ENCODE measurements at regions not wholly inside any gene's neighbourhood (a gene's known extent, or its start where the extent isn't known, plus 50 kb on each side); places are given as distances from the start of the nearest gene placed in this dataset.

DNA sequence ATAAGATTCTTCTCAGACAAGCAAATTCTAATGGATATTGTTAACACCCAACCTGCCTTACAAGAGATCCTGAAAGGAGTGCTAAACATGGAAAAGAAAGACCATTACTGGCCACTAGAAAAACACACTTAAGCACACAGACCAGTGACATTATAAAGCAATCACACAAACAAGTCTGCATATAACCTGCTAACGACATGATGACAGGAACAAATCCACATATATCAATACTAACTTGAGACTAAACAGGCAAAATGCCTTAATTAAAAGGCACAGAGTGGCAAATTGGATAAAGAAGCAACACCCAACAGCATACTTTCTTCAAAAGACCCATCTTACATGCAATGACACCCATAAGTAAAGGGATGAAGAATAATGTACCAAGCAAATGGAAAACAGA lies 100.5 kb upstream of the PCDH18 start:
- Histone ChIP-seq H3K4me2 (no peak overlapping the region), H3K27me3 (ENCODE audit: insufficient read depth) (no peaks in the 10 kb centered on the region), H3K27ac (ENCODE audit: low read depth) (no peak overlapping the region), H3K36me3 (ENCODE audit: insufficient read depth) (no peaks in the 10 kb centered on the region), H3K4me3 (no peak overlapping the region), H2AFZ (no peak overlapping the region), H3F3A (replicated peaks; ENCODE audit: low read depth) (no peaks in the 10 kb centered on the region), H4K20me1 (replicated peaks; ENCODE audit: insufficient read depth) (no peaks in the 10 kb centered on the region), H3K9me2 (ENCODE audit: insufficient read depth) (no peaks in the 10 kb centered on the region), H3K79me2 (replicated peaks; ENCODE audit: insufficient read depth) (no peaks in the 10 kb centered on the region), H3K4me1 (ENCODE audit: insufficient read depth) (0 out of 2 replicates have a peak, but pooled peaks cover 7% of the 10 kb centered on the region)
- Mint-ChIP-seq H3K27me3 (ENCODE audit: insufficient read depth, low read depth, poor library complexity) (peaks cover 2% of the 10 kb centered on the region), H3K4me3 (no peak overlapping the region), H3K36me3 (ENCODE audit: low read depth) (no peaks in the 10 kb centered on the region), H3K4me1 (peaks cover 8% of the 10 kb centered on the region; the same call in 2 of the 3 replicates), H3K27ac (no peak overlapping the region), H3K9me3 (no peaks in the 10 kb centered on the region; the same call in 2 of the 3 replicates)
- ATAC-seq (no peak), DNase-seq (ENCODE audit: low spot score) (no peak)
- TF ChIP-seq EZH2 (IDR thresholded peaks at IDR 0.05; ENCODE audit: low read depth, unreplicated experiment) (no peak), ZNF114 (CRISPR knock-in tag; IDR thresholded peaks at IDR 0.05) (no peak), EZH2phosphoT487 (IDR thresholded peaks at IDR 0.05; ENCODE audit: unreplicated experiment) (no peak), JUNB (IDR thresholded peaks at IDR 0.05; ENCODE audit: unreplicated experiment) (no peak)
- TF ChIP-seq, protein P1, sequence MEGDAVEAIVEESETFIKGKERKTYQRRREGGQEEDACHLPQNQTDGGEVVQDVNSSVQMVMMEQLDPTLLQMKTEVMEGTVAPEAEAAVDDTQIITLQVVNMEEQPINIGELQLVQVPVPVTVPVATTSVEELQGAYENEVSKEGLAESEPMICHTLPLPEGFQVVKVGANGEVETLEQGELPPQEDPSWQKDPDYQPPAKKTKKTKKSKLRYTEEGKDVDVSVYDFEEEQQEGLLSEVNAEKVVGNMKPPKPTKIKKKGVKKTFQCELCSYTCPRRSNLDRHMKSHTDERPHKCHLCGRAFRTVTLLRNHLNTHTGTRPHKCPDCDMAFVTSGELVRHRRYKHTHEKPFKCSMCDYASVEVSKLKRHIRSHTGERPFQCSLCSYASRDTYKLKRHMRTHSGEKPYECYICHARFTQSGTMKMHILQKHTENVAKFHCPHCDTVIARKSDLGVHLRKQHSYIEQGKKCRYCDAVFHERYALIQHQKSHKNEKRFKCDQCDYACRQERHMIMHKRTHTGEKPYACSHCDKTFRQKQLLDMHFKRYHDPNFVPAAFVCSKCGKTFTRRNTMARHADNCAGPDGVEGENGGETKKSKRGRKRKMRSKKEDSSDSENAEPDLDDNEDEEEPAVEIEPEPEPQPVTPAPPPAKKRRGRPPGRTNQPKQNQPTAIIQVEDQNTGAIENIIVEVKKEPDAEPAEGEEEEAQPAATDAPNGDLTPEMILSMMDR (conservative IDR thresholded peaks at IDR 0.05; ENCODE audit: low read depth in 2 of 2), result no peak

DNA sequence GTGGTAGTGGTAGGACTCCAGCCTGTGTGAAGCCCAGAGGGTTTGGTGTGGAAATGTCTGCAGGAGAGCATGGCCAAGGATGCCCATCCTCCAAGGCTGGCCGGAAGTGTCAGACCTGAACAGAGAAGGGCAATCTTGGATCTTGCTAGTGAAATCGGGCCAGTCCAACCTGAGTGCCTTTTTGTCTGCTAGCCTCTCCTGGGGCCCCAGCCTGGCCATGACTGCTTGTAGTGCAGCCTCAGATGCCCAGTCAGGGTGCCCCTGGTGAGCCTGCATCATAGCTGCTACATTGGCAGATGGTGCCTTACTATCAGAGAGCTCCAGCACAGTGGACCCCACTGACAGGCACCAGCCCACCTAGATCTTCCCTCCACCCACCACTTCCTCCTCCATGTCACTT lies 99.3 kb upstream of the PCDH18 start:
- Histone ChIP-seq H3K9me2 (ENCODE audit: insufficient read depth) (no peaks in the 10 kb centered on the region), H3K27ac (ENCODE audit: low read depth) (no peak overlapping the region), H3K4me2 (no peak overlapping the region), H3K27me3 (ENCODE audit: insufficient read depth) (no peaks in the 10 kb centered on the region), H3K4me1 (ENCODE audit: insufficient read depth) (0 out of 2 replicates have a peak, but pooled peaks cover 7% of the 10 kb centered on the region), H4K20me1 (replicated peaks; ENCODE audit: insufficient read depth) (no peaks in the 10 kb centered on the region), H3K36me3 (ENCODE audit: insufficient read depth) (no peaks in the 10 kb centered on the region), H3K79me2 (replicated peaks; ENCODE audit: insufficient read depth) (no peaks in the 10 kb centered on the region), H3F3A (replicated peaks; ENCODE audit: low read depth) (no peaks in the 10 kb centered on the region), H2AFZ (no peak overlapping the region), H3K4me3 (no peak overlapping the region)
- no peak overlapping the region for H3K4me3 Mint-ChIP-seq
- peaks cover 2% of the 10 kb centered on the region for H3K27me3 Mint-ChIP-seq (ENCODE audit: insufficient read depth, low read depth, poor library complexity)
- H3K27ac Mint-ChIP-seq, result no peak overlapping the region
- DNase-seq (ENCODE audit: low spot score) (no peak), ATAC-seq (no peak)
- no peaks in the 10 kb centered on the region for H3K9me3 Mint-ChIP-seq
- H3K36me3 Mint-ChIP-seq (ENCODE audit: low read depth), result no peaks in the 10 kb centered on the region
- peaks cover 10% of the 10 kb centered on the region; the same call in 2 of the 3 replicates for H3K4me1 Mint-ChIP-seq
- TF ChIP-seq POLR2AphosphoS5 (IDR thresholded peaks at IDR 0.05; ENCODE audit: low read depth) (no peak), JUNB (IDR thresholded peaks at IDR 0.05; ENCODE audit: unreplicated experiment) (no peak), ZNF331 (CRISPR knock-in tag; IDR thresholded peaks at IDR 0.05; ENCODE audit: low read depth) (no peak), CREB1 (CRISPR knock-in tag; IDR thresholded peaks at IDR 0.05; ENCODE audit: low read depth) (no peak)
- TF ChIP-seq, protein P2, sequence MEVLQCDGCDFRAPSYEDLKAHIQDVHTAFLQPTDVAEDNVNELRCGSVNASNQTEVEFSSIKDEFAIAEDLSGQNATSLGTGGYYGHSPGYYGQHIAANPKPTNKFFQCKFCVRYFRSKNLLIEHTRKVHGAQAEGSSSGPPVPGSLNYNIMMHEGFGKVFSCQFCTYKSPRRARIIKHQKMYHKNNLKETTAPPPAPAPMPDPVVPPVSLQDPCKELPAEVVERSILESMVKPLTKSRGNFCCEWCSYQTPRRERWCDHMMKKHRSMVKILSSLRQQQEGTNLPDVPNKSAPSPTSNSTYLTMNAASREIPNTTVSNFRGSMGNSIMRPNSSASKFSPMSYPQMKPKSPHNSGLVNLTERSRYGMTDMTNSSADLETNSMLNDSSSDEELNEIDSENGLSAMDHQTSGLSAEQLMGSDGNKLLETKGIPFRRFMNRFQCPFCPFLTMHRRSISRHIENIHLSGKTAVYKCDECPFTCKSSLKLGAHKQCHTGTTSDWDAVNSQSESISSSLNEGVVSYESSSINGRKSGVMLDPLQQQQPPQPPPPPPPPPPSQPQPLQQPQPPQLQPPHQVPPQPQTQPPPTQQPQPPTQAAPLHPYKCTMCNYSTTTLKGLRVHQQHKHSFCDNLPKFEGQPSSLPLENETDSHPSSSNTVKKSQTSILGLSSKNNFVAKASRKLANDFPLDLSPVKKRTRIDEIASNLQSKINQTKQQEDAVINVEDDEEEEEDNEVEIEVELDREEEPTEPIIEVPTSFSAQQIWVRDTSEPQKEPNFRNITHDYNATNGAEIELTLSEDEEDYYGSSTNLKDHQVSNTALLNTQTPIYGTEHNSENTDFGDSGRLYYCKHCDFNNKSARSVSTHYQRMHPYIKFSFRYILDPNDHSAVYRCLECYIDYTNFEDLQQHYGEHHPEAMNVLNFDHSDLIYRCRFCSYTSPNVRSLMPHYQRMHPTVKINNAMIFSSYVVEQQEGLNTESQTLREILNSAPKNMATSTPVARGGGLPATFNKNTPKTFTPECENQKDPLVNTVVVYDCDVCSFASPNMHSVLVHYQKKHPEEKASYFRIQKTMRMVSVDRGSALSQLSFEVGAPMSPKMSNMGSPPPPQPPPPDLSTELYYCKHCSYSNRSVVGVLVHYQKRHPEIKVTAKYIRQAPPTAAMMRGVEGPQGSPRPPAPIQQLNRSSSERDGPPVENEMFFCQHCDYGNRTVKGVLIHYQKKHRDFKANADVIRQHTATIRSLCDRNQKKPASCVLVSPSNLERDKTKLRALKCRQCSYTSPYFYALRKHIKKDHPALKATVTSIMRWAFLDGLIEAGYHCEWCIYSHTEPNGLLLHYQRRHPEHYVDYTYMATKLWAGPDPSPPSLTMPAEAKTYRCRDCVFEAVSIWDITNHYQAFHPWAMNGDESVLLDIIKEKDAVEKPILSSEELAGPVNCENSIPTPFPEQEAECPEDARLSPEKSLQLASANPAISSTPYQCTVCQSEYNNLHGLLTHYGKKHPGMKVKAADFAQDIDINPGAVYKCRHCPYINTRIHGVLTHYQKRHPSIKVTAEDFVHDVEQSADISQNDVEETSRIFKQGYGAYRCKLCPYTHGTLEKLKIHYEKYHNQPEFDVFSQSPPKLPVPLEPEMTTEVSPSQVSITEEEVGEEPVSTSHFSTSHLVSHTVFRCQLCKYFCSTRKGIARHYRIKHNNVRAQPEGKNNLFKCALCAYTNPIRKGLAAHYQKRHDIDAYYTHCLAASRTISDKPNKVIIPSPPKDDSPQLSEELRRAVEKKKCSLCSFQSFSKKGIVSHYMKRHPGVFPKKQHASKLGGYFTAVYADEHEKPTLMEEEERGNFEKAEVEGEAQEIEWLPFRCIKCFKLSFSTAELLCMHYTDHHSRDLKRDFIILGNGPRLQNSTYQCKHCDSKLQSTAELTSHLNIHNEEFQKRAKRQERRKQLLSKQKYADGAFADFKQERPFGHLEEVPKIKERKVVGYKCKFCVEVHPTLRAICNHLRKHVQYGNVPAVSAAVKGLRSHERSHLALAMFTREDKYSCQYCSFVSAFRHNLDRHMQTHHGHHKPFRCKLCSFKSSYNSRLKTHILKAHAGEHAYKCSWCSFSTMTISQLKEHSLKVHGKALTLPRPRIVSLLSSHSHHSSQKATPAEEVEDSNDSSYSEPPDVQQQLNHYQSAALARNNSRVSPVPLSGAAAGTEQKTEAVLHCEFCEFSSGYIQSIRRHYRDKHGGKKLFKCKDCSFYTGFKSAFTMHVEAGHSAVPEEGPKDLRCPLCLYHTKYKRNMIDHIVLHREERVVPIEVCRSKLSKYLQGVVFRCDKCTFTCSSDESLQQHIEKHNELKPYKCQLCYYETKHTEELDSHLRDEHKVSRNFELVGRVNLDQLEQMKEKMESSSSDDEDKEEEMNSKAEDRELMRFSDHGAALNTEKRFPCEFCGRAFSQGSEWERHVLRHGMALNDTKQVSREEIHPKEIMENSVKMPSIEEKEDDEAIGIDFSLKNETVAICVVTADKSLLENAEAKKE (CRISPR knock-in tag; IDR thresholded peaks at IDR 0.05), result no peak
- TF ChIP-seq, protein P3, sequence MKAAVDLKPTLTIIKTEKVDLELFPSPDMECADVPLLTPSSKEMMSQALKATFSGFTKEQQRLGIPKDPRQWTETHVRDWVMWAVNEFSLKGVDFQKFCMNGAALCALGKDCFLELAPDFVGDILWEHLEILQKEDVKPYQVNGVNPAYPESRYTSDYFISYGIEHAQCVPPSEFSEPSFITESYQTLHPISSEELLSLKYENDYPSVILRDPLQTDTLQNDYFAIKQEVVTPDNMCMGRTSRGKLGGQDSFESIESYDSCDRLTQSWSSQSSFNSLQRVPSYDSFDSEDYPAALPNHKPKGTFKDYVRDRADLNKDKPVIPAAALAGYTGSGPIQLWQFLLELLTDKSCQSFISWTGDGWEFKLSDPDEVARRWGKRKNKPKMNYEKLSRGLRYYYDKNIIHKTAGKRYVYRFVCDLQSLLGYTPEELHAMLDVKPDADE (IDR thresholded peaks at IDR 0.05), result no peak
